Nephron progenitor cell (in vitro differentiated cells): ENCODE measurements at regions not wholly inside any gene's neighbourhood (a gene's known extent, or its start where the extent isn't known, plus 50 kb on each side); places are given as distances from the start of the nearest gene placed in this dataset.
"Not testable (repeated sequence)": the region's sequence is repeated elsewhere in the genome, so short reads cannot be mapped to it uniquely, and the experiment has no call there.

Experiments used
- DNase-seq: peaks from one replicate; pipeline ENCODE4 v3.0.0; 2021
- H3K27ac Mint-ChIP-seq: 2 replicates; pipeline ENCODE4 v1.8.0; 2021; ENCODE audit warnings: mild to moderate bottlenecking, moderate library complexity, mixed read lengths
- H3K27me3 Mint-ChIP-seq: 2 replicates; pipeline ENCODE4 v1.8.0; 2021; ENCODE audit warnings: mild to moderate bottlenecking, low read depth, mixed read lengths; ENCODE audit not compliant: poor library complexity
- H3K36me3 Mint-ChIP-seq: 2 replicates; pipeline ENCODE4 v1.8.0; 2021; ENCODE audit warnings: low read depth, mixed read lengths
- H3K4me1 Mint-ChIP-seq: 2 replicates; pipeline ENCODE4 v1.8.0; 2021; ENCODE audit warnings: mixed read lengths
- H3K4me3 Mint-ChIP-seq: 2 replicates; pipeline ENCODE4 v1.8.0; 2021; ENCODE audit warnings: mild to moderate bottlenecking, moderate library complexity, mixed read lengths
- H3K9me3 Mint-ChIP-seq: 2 replicates; pipeline ENCODE4 v1.8.0; 2021; ENCODE audit warnings: mild to moderate bottlenecking, moderate library complexity, mixed read lengths
- TF ChIP-seq, protein P1 (sequence below): fragments of 200-600 bp; sonication (generic); IDR thresholded peaks from 2 replicates; pipeline ENCODE4 v1.5.0; 2021; ENCODE audit warnings: antibody characterized with exemption

DNA sequence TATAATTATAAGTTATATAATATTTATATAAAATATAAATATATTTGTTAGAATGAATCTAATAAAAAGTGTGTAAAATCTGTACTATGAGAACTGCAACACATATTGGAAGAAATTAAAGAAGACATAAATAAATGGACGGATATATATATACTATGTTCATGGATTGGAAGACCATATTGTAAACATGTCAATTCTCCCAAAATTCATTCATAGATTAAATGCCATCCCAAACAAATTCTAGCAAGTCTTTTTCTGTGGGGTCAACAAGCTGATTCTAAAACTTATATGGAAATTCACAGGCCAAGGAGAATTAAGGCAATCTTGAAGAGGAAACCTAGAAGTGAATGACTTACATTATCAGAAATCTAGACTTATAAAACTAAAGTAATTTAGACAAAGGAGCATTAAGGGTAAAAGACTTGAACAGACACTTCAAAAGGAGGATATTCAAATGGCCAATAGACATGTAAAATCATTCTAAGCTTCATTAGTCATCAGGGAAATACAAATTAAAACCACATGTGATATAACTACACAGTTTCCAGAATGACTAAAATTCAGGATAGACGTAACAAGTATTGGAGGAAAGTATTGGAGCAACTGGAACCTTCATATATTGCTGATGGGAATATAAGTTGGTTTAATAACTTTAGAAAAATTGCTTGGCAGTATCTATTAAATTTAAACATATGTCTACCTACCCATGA lies 225.9 kb downstream of the EMX2 start:
- TF ChIP-seq, protein P1, sequence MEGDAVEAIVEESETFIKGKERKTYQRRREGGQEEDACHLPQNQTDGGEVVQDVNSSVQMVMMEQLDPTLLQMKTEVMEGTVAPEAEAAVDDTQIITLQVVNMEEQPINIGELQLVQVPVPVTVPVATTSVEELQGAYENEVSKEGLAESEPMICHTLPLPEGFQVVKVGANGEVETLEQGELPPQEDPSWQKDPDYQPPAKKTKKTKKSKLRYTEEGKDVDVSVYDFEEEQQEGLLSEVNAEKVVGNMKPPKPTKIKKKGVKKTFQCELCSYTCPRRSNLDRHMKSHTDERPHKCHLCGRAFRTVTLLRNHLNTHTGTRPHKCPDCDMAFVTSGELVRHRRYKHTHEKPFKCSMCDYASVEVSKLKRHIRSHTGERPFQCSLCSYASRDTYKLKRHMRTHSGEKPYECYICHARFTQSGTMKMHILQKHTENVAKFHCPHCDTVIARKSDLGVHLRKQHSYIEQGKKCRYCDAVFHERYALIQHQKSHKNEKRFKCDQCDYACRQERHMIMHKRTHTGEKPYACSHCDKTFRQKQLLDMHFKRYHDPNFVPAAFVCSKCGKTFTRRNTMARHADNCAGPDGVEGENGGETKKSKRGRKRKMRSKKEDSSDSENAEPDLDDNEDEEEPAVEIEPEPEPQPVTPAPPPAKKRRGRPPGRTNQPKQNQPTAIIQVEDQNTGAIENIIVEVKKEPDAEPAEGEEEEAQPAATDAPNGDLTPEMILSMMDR = no peak
- no peaks in the 10 kb centered on the region for H3K36me3 Mint-ChIP-seq
- H3K4me1 Mint-ChIP-seq = peaks cover 8% of the 10 kb centered on the region
- no peak overlapping the region for H3K27ac Mint-ChIP-seq
- DNase-seq = no peak
- peaks cover 6% of the 10 kb centered on the region for H3K9me3 Mint-ChIP-seq
- H3K4me3 Mint-ChIP-seq = no peak overlapping the region
- peaks cover 23% of the 10 kb centered on the region for H3K27me3 Mint-ChIP-seq

DNA sequence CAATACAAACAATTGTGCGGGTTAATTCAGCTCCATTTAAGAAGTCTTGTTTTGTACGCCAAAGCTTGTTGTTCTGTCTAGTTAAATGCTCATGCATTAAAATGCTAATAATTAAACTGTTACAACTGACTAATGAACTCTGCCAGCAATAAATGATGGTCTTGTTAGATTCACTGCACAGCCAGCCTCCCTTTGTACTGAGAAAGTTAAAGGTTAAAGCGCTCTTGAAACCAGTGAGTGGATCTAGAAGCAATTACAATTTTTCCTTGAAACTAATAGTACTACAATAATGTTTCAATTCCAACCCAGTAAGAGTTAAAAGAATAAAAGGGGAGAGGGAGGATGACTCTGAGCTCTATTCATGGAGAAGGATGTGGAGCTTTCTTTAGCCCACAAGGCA lies 233.0 kb downstream of the EMX2 start:
- no peak for DNase-seq
- H3K4me3 Mint-ChIP-seq = no peak overlapping the region
- peaks cover 37% of the 10 kb centered on the region for H3K27me3 Mint-ChIP-seq
- peaks cover 10% of the 10 kb centered on the region for H3K4me1 Mint-ChIP-seq
- H3K27ac Mint-ChIP-seq = no peak overlapping the region
- TF ChIP-seq, protein P1 = no peak
- H3K36me3 Mint-ChIP-seq = no peaks in the 10 kb centered on the region
- peaks cover 4% of the 10 kb centered on the region for H3K9me3 Mint-ChIP-seq

DNA sequence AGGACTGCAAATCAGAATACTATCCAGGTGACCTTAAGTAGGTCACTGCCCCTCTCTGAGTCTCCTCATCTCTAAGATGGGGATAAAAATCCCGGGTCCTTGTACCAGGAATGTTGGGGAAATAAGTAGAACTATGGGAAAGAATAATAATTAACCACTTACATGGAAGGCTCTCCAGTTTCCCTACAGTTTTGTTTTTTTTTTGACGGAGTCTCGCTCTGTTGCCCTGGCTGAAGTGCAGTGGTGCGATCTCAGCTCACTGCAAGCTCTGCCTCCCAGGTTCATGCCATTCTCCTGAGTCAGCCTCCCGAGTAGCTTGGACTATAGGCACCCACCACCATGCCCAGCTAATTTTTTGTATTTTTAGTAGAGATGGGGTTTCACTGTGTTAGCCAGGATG lies 234.7 kb downstream of the EMX2 start:
- not testable (repeated sequence) for DNase-seq, H3K4me3 Mint-ChIP-seq, H3K27ac Mint-ChIP-seq, H3K9me3 Mint-ChIP-seq, H3K36me3 Mint-ChIP-seq
- Mint-ChIP-seq H3K27me3 (peaks cover 38% of the 10 kb centered on the region), H3K4me1 (peaks cover 14% of the 10 kb centered on the region)

DNA sequence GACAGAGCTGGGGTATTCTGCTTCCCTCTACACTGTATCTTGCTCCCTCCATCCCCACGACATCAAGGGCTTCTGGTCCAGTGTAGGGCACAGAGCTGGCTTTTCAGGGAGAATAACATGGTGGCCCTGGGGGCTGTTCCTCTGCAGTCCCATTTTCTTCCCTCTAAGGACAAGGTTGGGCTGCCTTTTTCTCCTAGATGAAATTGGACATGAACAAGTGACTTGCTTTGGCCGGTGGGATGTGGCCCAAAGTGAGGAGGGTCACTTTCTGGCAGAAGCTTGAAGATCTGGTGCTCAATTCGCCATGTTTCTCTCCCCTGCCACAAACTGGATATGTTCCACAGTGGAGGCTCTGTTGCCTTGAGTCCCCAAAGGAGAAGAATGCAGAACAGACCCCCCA lies 235.7 kb downstream of the EMX2 start:
- TF ChIP-seq, protein P1 = no peak
- peaks cover 4% of the 10 kb centered on the region for H3K9me3 Mint-ChIP-seq
- no peak for DNase-seq
- H3K27ac Mint-ChIP-seq = no peak overlapping the region
- H3K27me3 Mint-ChIP-seq = peaks cover 32% of the 10 kb centered on the region
- peaks cover 19% of the 10 kb centered on the region for H3K4me1 Mint-ChIP-seq
- no peaks in the 10 kb centered on the region for H3K36me3 Mint-ChIP-seq
- H3K4me3 Mint-ChIP-seq = no peak overlapping the region

DNA sequence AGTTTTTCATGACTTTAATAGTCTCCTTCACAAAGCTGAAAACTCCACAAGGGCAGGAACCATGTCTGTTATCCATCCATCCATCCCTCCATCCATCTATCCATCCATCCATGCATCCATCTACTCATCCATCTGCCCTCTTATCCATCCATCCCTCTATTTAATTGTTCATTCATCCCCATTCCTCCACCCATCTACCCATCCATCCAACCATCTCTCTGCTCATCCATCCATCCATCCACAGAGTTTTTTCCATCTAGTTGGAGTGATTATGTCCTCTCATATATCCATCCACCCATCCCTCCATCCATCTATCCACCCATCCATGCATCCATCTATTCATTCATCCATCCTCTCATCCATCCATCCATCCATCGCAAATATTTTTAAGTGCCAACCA lies 237.9 kb downstream of the EMX2 start:
- TF ChIP-seq, protein P1 = no peak
- Mint-ChIP-seq H3K4me1 (peaks cover 23% of the 10 kb centered on the region), H3K27ac (no peak overlapping the region), H3K36me3 (no peaks in the 10 kb centered on the region), H3K27me3 (peaks cover 35% of the 10 kb centered on the region), H3K4me3 (no peak overlapping the region), H3K9me3 (no peaks in the 10 kb centered on the region)
- DNase-seq = no peak

DNA sequence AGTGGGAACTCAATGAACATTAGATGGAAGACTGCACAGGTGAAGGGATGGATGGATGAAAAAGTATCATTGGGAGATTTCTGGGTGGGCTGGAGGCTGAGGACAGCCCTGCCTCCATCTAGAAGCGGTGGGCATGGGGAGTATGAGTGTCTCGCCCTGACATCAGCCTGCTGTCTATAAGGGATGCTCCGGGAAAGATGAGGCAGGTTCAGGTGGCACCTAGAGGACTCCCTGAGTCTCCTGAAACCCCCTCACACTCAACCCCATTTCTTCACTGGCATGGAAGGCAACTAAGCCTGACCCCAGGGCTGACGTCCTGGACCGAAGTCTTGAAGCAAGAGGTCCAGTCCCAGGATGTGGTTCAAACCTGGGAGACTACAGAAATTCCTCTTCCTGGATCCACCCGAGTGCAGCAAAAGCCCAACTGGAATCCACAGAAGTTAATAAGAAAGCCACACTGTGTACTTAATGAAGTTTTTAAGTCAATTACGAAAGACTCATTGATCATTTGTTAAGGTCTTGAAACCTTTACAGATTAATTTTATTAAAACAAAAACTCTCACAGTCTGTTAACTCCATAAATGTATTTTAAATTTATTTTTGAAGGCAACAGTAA lies 238.8 kb downstream of the EMX2 start:
- TF ChIP-seq, protein P1 = no peak
- H3K4me3 Mint-ChIP-seq = no peak overlapping the region
- peaks cover 14% of the 10 kb centered on the region for H3K4me1 Mint-ChIP-seq
- H3K27ac Mint-ChIP-seq = no peak overlapping the region
- no peak for DNase-seq
- peaks cover 35% of the 10 kb centered on the region for H3K27me3 Mint-ChIP-seq
- no peaks in the 10 kb centered on the region for H3K36me3 Mint-ChIP-seq
- H3K9me3 Mint-ChIP-seq = no peaks in the 10 kb centered on the region
